ENCODE measurements at regions not wholly inside any gene's neighbourhood (a gene's known extent, or its start where the extent isn't known, plus 50 kb on each side); places are given as distances from the start of the nearest gene placed in this dataset.
"Not testable (repeated sequence)": the region's sequence is repeated elsewhere in the genome, so short reads cannot be mapped to it uniquely, and the experiment has no call there.

GRCh38 chr4:116101321-116101720 lies 984.1 kb downstream of the TRAM1L1 start:
- DNase-seq = no peak

- DNase-seq = no peak
These were observed 985.8 kb downstream of the TRAM1L1 start for GRCh38 chr4:116099596-116099995.

- DNase-seq = not testable (repeated sequence)
These were observed 983.9 kb upstream of the NDST4 start for GRCh38 chr4:116097353-116097752.

- DNase-seq = no peak
These were observed 979.5 kb upstream of the NDST4 start for GRCh38 chr4:116092961-116093360.

DNA sequence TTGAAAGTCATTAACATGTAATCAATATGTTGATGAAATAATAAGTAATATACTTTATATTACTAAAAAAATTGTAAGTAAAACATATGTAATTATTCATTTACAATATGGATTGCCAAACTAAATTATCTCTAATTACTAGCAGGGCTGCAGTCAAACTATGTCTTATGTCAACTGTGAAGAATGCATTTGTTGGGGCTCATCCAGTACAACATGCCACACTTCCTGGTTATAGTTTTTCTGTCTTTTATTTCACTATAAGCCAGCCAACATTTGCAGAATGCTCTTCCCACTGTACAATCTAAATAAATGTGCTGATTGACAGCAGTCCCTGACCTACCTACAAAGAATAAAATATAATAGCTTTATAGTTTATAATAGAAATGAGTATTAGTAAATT lies 975.4 kb upstream of the NDST4 start:
- no peak for DNase-seq

DNA sequence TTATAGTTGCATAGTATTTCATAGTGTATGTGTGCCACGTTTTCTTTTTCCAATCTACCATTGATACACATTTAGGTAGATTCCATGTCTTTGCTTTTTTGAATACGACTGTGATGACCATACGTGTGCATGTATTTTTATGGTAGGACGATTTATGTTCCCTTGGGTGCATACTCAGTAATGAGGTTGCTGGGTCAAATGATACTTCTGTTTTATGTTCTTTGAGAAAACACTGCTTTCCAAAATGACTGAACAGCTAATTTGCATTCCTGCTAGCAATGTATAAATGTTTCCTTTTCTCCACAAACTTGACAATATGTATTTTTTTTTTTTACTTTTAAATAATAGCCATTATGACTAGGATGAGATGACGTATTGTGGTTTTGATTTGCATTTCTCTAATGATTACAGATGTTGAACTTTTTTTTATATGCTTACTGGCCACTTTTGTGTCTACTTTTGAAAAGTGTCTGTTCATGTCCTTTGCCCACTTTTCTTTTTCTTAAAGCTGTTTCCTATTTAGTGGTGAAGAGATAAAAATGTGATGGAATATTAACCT lies 969.5 kb upstream of the NDST4 start:
- DNase-seq = no peak

DNA sequence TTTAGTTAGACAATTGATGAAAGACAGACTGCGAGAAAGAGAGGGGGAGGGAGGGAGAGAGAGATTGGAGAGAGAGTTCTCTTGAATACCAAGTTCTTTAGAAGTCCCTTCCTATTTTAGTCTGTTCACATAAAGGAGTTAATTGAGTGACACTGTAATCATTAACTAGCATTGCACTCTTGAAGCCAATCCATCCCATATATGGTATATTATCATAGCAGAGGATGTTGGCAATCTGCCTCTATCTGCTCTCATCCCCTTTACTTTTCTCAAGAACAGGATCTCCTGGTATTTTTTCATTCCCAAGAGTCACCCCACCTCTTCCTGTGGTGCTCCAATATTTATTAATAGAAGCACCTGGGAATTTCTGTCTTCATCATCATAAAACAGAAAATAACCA lies 959.6 kb upstream of the NDST4 start:
- DNase-seq = no peak

DNA sequence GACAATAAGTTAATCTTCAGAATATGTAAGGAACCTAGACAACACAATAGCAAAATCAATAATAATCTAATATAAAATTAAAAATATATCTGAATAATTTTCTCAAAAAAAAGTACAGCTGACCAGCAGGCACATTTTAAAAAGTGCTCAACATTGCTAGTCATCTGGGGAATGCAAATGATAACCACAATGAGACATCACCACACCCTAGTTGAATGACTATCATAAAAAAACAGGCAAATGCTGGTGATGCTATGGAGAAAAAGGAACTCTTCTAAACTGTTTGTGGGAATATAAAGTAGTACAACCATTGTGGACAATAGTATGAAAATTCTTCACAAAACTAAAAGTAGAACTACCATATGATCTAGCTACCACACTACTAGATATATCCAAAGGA lies 956.9 kb upstream of the NDST4 start:
- DNase-seq = no peak

- DNase-seq = no peak
These were observed 953.4 kb upstream of the NDST4 start for GRCh38 chr4:116066711-116067245.

- DNase-seq = no peak
These were observed 950.9 kb upstream of the NDST4 start for GRCh38 chr4:116064331-116064730.

DNA sequence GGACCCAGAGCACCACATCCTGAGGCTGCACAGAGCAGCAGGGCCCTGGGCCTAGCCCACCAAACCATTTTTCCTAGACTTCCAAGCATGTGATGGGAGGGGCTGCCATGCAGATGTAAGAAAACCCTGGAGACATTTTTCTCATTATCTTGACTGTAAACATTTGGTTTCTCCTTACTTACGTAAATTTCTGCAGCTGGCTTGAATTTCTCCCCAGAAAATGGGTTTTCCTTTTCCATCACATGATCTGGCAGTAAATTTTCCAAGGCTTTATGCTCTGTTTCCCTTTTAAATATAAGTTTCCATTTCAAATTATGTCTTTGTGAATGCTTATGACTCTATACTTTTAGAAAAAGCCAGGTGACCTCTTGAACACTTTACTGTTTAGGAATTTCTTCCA lies 945.9 kb upstream of the NDST4 start:
- no peak for DNase-seq

DNA sequence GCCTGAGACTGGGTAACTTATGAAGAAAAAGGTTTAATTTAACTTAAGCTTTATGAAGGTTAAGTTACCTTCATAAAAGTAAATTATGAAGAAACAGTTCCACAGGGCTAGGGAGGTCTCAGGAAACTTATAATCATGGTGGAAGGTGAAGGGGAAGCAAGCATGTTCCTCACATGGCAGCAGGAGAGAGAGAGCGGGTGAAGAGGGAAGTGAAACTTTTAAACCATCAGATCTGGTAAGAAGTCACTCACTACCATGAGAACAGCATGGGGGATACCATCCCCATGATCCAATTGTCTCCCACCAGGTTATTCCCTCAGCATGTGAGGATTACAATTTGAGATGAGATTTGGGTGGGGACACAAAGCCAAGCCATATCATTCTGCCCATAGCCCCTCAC lies 944.7 kb upstream of the NDST4 start:
- no peak for DNase-seq

DNA sequence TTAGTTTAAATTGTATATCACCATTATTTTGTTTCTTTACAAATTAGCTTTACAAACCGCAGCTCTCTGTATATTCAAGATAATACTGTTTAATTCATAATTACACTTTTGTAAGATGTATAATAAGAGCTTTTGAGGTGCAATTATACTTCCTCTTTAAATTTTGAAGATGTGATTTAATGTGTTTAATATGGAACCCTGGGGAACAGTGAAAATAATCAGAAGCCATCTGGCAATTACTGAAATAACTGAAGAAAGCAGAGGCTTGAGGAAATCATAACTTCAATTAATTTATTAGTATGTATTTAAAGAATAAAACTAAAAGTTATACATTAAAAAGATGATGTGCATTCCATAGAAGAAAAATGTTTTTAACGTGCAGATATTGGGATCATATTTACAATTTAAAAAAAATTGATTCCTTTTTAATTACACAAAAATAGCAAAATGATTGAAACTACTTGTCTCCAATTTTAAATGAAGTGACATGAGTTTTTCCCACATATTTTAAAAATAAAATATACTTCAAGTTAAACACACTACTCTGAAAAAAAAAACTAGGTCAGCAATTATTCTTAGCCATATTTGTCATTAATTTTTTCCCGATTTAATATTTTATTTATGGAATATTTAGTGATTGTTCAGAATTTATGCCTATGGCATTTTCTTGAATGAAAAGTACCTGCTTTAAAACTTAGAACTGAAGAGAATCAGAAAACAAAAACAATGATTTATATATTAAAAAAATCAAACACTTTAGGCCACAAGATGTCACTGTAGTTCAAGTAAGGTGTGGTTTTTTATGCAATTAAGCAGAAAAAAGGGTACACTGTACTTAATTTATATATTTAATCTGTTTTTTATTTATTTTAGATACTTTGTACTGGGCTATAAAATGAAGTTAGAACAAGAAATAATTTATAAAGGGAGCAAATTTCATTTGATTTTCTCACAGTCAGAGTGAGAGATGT lies 942.7 kb upstream of the NDST4 start:
- no peak for DNase-seq

DNA sequence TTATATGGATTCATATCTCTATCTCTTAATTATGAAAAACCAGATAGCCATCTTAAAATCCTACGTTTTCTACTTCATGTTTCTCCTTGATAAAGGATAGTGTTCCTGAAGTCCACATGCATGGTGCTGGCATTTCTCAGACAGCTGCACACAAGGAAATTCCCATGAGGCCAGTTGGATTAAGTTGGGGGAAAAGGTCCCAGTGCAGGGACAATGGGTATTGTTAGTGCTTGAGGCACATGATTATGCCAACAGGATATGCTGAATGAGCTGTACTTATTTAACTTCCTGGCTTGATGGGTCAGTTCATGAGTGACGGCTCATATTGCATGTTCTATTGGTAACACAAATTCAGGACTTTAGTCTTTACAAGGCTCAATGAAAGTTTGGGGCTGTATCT lies 913.9 kb upstream of the NDST4 start:
- no peak for DNase-seq

- no peak for DNase-seq
These were observed 911.7 kb upstream of the NDST4 start for GRCh38 chr4:116024954-116025708.

DNA sequence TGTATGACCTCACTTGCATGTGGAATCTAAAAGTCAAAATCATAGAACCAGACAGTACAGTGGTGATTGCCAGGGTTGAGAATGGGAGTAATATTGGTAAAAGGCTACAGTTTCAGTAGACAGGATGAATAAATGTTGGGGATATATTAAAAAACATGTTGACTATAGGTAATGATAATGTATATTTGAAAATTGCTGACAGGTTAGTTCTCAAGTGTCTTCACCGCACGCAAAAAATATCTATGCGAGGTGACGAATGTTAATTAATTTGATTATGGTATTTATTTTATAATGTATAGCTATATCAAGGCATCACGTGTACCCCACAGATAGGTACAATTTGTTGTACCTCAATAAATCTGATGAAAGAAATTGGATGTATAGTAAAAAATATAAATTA lies 909.6 kb upstream of the NDST4 start:
- no peak for DNase-seq

GRCh38 chr4:116020141-116020722 lies 906.8 kb upstream of the NDST4 start:
- DNase-seq = no peak

- no peak for DNase-seq
These were observed 905.4 kb upstream of the NDST4 start for GRCh38 chr4:116018831-116019230.

- no peak for DNase-seq
These were observed 902.8 kb upstream of the NDST4 start for GRCh38 chr4:116016201-116016600.

- no peak for DNase-seq
These were observed 902.1 kb upstream of the NDST4 start for GRCh38 chr4:116015549-116015948.

DNA sequence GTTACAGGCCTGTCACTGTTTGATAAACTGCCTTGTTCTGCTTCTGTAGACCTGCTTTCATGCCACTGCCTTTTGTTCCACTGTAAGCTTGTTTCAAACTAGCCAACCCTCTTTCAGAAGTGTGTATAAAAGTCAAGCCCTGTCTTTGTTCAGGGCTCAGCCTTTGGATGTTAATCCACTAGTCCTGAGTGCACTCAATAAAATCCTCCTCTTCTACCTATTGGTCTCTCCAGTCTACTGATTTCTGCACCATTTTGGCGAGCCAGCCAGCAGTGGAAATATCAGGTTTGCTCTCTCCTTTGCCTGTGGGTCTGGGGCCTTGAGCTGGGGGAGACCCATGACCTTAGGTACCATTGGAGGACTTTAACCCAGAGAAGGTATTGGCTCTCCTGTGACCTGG lies 901.6 kb upstream of the NDST4 start:
- no peak for DNase-seq

- DNase-seq = no peak
These were observed 897.5 kb upstream of the NDST4 start for GRCh38 chr4:116010923-116011322.

GRCh38 chr4:116005806-116006088 lies 892.3 kb upstream of the NDST4 start:
- DNase-seq = no peak
